ENCODE measurements at regions not wholly inside any gene's neighbourhood (a gene's known extent, or its start where the extent isn't known, plus 50 kb on each side); places are given as distances from the start of the nearest gene placed in this dataset.

DNA sequence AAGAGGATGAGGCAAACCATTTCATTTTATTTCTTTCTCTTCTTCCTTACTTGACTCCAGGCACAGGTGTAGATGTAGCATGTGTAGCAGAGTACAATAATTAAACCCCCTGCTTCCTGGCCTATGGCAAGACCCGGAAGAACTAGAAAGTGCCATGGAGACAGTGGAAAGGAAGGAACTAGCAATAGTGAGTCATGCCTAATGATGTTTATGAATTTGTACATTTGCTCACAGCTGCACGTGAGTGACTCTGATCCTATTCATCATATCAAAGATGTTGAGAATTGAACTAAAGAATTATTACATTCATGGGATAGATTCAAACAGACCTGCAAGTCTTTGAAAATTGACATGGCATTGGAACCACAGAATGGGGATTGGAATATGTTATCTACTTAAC, 2233.9 kb upstream of the TENM3 start:
- in situ Hi-C loops (cut with MboI; ENCODE audit: low sequenced_read_pairs in 4 of 4) (no loop called here), intact Hi-C loops (cut with DNase I; ENCODE audit: low total_unique reads) (no loop called here)
- H3K27me3 ChIP-seq = no peaks in the 10 kb centered on the region
- no peak for TF ChIP-seq POLR2A (IDR thresholded peaks at IDR 0.05)
- TF ChIP-seq, protein P1, sequence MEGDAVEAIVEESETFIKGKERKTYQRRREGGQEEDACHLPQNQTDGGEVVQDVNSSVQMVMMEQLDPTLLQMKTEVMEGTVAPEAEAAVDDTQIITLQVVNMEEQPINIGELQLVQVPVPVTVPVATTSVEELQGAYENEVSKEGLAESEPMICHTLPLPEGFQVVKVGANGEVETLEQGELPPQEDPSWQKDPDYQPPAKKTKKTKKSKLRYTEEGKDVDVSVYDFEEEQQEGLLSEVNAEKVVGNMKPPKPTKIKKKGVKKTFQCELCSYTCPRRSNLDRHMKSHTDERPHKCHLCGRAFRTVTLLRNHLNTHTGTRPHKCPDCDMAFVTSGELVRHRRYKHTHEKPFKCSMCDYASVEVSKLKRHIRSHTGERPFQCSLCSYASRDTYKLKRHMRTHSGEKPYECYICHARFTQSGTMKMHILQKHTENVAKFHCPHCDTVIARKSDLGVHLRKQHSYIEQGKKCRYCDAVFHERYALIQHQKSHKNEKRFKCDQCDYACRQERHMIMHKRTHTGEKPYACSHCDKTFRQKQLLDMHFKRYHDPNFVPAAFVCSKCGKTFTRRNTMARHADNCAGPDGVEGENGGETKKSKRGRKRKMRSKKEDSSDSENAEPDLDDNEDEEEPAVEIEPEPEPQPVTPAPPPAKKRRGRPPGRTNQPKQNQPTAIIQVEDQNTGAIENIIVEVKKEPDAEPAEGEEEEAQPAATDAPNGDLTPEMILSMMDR (IDR thresholded peaks at IDR 0.05 in 4 of 5, conservative IDR thresholded peaks at IDR 0.05 in 1 of 5) = no peak
- no peaks in the 10 kb centered on the region for H3K9me3 ChIP-seq
- no peaks in the 10 kb centered on the region for H3K4me1 ChIP-seq
- H3K4me3 ChIP-seq = no peak overlapping the region
- H3K27ac ChIP-seq = no peak overlapping the region
- H3K36me3 ChIP-seq = no peaks in the 10 kb centered on the region
- no peak for ATAC-seq
- no peak for DNase-seq

DNA sequence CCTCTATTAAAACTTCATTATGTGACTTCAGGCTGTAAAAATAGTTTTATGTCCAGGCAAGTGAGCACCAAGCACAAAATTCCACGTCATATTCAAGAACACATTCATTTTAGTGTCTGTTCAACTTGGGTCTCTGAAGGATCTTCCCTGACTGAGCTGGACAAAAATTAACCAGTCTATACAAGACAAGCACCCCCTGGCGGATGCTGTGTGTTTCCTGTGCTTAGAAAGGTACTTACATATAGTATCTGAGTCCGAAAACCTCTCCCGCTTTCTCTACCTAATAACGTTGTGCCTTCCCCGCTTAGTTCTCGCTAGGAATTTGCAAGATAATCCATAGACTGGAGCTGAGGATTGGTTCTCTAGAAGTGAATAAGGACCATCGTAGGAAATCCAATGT, 2214.5 kb upstream of the TENM3 start:
- DNase-seq (no peak), ATAC-seq (no peak)
- in situ Hi-C loops (cut with MboI; ENCODE audit: low sequenced_read_pairs in 4 of 4) = no loop called here
- H3K27me3 ChIP-seq = no peaks in the 10 kb centered on the region
- no peak overlapping the region for H3K4me3 ChIP-seq
- no peak for TF ChIP-seq POLR2A (IDR thresholded peaks at IDR 0.05)
- TF ChIP-seq, protein P1 (IDR thresholded peaks at IDR 0.05 in 4 of 5, conservative IDR thresholded peaks at IDR 0.05 in 1 of 5) = no peak
- H3K4me1 ChIP-seq = no peaks in the 10 kb centered on the region
- no peak overlapping the region for H3K27ac ChIP-seq
- H3K9me3 ChIP-seq = no peaks in the 10 kb centered on the region
- intact Hi-C loops (cut with DNase I; ENCODE audit: low total_unique reads) = no loop called here
- no peaks in the 10 kb centered on the region for H3K36me3 ChIP-seq

DNA sequence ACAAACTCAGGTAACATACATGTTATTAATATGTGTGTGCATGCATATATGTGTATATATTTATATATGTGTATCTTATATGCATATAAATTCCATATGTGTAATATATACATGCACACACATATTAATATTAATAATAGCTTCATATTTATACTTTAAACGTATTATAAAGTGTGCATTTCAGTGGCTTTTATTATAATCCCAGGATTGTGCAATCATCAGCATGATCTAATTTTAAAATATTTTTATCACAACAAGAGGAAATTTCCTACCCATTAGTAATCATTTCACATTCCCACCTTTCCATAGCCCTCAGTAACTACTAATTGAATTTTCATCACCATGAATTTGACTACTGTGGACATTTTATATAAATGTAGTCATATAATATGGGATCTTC, 2211.9 kb upstream of the TENM3 start:
- DNase-seq (no peak), ATAC-seq (no peak)
- intact Hi-C loops (cut with DNase I; ENCODE audit: low total_unique reads) (no loop called here), in situ Hi-C loops (cut with MboI; ENCODE audit: low sequenced_read_pairs in 4 of 4) (no loop called here)
- Histone ChIP-seq H3K4me3 (no peak overlapping the region), H3K27me3 (no peaks in the 10 kb centered on the region), H3K4me1 (no peaks in the 10 kb centered on the region), H3K9me3 (no peaks in the 10 kb centered on the region), H3K36me3 (no peaks in the 10 kb centered on the region), H3K27ac (no peak overlapping the region)
- TF ChIP-seq POLR2A (IDR thresholded peaks at IDR 0.05) = no peak
- TF ChIP-seq, protein P1 (IDR thresholded peaks at IDR 0.05 in 4 of 5, conservative IDR thresholded peaks at IDR 0.05 in 1 of 5) = no peak

DNA sequence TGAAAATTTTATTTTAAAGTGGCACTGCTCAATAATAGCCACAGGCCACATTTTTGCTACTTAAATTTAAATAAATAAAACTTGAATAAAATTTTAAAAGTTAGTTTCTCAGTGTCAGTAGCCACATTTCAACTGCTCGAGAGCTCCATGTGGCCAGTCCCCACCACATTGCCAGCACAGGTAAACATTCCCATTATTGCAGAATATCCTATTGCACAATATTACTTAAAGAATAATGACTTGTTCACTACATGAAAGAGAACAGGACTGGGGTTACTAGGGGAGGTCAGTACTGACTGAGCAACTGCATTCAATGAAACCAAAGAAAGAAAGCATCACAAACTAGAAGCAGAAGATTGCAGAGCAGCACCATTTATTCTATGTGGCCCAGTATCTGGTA, 2201.6 kb upstream of the TENM3 start:
- no peak for TF ChIP-seq POLR2A (IDR thresholded peaks at IDR 0.05)
- TF ChIP-seq, protein P1 (IDR thresholded peaks at IDR 0.05 in 4 of 5, conservative IDR thresholded peaks at IDR 0.05 in 1 of 5) = no peak
- Histone ChIP-seq H3K4me3 (no peak overlapping the region), H3K27me3 (no peaks in the 10 kb centered on the region), H3K36me3 (no peaks in the 10 kb centered on the region), H3K4me1 (no peaks in the 10 kb centered on the region), H3K9me3 (no peaks in the 10 kb centered on the region), H3K27ac (no peak overlapping the region)
- DNase-seq = no peak
- intact Hi-C loops (cut with DNase I; ENCODE audit: low total_unique reads) = no loop called here
- no peak for ATAC-seq
- in situ Hi-C loops (cut with MboI; ENCODE audit: low sequenced_read_pairs in 4 of 4) = no loop called here

DNA sequence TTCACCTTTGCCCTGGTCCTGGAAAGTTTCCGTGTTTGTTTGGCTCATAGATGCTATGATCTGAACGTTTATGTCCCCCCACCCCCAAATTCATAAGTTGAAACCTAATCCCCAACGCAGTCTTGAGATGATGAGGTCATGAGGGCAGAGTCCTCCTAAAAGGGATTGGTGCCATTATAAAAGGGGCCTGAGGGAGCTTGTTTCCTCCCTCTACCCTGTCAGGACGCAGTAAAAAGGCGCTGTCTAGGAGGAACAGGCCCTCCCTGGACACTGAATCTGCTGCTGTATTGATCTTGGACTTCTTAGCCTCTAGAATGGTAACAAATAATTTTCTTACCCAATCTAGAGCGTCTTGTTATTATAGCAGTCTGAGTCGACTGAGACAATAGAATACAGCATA, 2190.6 kb upstream of the TENM3 start:
- no peak for DNase-seq
- intact Hi-C loops (cut with DNase I; ENCODE audit: low total_unique reads) = no loop called here
- in situ Hi-C loops (cut with MboI; ENCODE audit: low sequenced_read_pairs in 4 of 4) = no loop called here
- peaks cover 2 to 14% (median 2%) of the 10 kb centered on the region in 3 donors for H3K27me3 ChIP-seq
- no peaks in the 10 kb centered on the region for H3K36me3 ChIP-seq
- no peak overlapping the region for H3K4me3 ChIP-seq
- no peaks in the 10 kb centered on the region for H3K9me3 ChIP-seq
- TF ChIP-seq, protein P1 (IDR thresholded peaks at IDR 0.05 in 4 of 5, conservative IDR thresholded peaks at IDR 0.05 in 1 of 5) = no peak
- no peak for TF ChIP-seq POLR2A (IDR thresholded peaks at IDR 0.05)
- no peak for ATAC-seq
- H3K27ac ChIP-seq = no peak overlapping the region
- H3K4me1 ChIP-seq = no peaks in the 10 kb centered on the region

All from gastrocnemius medialis (tissue), 4 donors.